ENCODE measurements at regions not wholly inside any gene's neighbourhood (a gene's known extent, or its start where the extent isn't known, plus 50 kb on each side); places are given as distances from the start of the nearest gene placed in this dataset.

- no peak for DNase-seq (ENCODE audit: low spot score)
Measured at GRCh38 chr5:8848997-8849594, 696.8 kb downstream of the SEMA5A start.

- no peak for DNase-seq (ENCODE audit: low spot score)
Measured at GRCh38 chr5:8851101-8851500, 694.8 kb downstream of the SEMA5A start.

- no peak for DNase-seq (ENCODE audit: low spot score)
Measured at GRCh38 chr5:8857051-8857450, 688.8 kb downstream of the SEMA5A start.

GRCh38 chr5:8861764-8862163, 684.1 kb downstream of the SEMA5A start:
- DNase-seq (ENCODE audit: low spot score): no peak

- peak; percentile 53 for DNase-seq (ENCODE audit: low spot score)
Measured at GRCh38 chr5:8864053-8864452, 681.8 kb downstream of the SEMA5A start.

GRCh38 chr5:8865266-8865665, 680.6 kb downstream of the SEMA5A start:
- DNase-seq (ENCODE audit: low spot score): no peak

GRCh38 chr5:8865686-8866374, 680.0 kb downstream of the SEMA5A start:
- DNase-seq (ENCODE audit: low spot score): no peak

GRCh38 chr5:8868283-8868682, 677.6 kb downstream of the SEMA5A start:
- no peak for DNase-seq (ENCODE audit: low spot score)

GRCh38 chr5:8869932-8870331, 675.9 kb downstream of the SEMA5A start:
- DNase-seq (ENCODE audit: low spot score): no peak

GRCh38 chr5:8870349-8870958, 675.4 kb downstream of the SEMA5A start:
- no peak for DNase-seq (ENCODE audit: low spot score)

- no peak for DNase-seq (ENCODE audit: low spot score)
Measured at GRCh38 chr5:8870959-8871355, 674.9 kb downstream of the SEMA5A start.

- DNase-seq (ENCODE audit: low spot score): no peak
Measured at GRCh38 chr5:8871446-8871845, 674.4 kb downstream of the SEMA5A start.

- DNase-seq (ENCODE audit: low spot score): no peak
Measured at GRCh38 chr5:8875722-8876121, 670.2 kb downstream of the SEMA5A start.

- DNase-seq (ENCODE audit: low spot score): no peak
Measured at GRCh38 chr5:8879248-8879647, 666.6 kb downstream of the SEMA5A start.

- DNase-seq (ENCODE audit: low spot score): no peak
Measured at GRCh38 chr5:8884029-8884428, 661.8 kb downstream of the SEMA5A start.

GRCh38 chr5:8892926-8893325, 652.9 kb downstream of the SEMA5A start:
- no peak for DNase-seq (ENCODE audit: low spot score)

- DNase-seq (ENCODE audit: low spot score): no peak
Measured at GRCh38 chr5:8894031-8894430, 651.8 kb downstream of the SEMA5A start.

GRCh38 chr5:8895062-8895461, 650.8 kb downstream of the SEMA5A start:
- DNase-seq (ENCODE audit: low spot score): no peak

GRCh38 chr5:8895599-8895998, 650.3 kb downstream of the SEMA5A start:
- DNase-seq (ENCODE audit: low spot score): no peak

- DNase-seq (ENCODE audit: low spot score): no peak
Measured at GRCh38 chr5:8897316-8897715, 648.6 kb downstream of the SEMA5A start.

GRCh38 chr5:8905021-8905420, 640.9 kb downstream of the SEMA5A start:
- no peak for DNase-seq (ENCODE audit: low spot score)

- DNase-seq (ENCODE audit: low spot score): no peak
Measured at GRCh38 chr5:8906303-8906967, 639.4 kb downstream of the SEMA5A start.
